22Rv1 (cell line): ENCODE measurements at regions not wholly inside any gene's neighbourhood (a gene's known extent, or its start where the extent isn't known, plus 50 kb on each side); places are given as distances from the start of the nearest gene placed in this dataset.
"Not testable (repeated sequence)": the region's sequence is repeated elsewhere in the genome, so short reads cannot be mapped to it uniquely, and the experiment has no call there.

Experiments used
- H3K27ac ChIP-seq: fragments of 450-650 bp; 2 replicates; pipeline ENCODE4 v1.5.1; 2017

DNA sequence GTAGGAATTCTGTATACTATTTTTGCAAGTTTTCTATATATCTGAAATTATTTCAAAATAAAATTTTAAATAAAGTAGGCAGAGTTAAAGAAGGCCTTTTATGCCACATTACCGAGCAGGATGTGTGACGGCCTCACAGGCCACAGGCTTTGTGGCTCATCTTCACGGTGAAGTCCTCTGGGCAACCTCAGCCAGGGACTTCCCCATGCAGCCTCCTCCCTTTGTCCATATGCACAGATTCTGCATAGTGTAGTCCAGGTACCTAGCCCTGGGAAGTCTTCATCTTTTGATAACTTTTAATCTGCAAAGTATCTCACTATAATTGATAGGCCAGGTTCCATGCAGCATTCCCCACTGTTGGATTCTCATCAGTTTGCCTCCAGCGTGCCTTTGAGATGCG lies 62.8 kb downstream of the ARHGAP11B start:
- H3K27ac ChIP-seq: not testable (repeated sequence)

GRCh38 chr15:30690153-30690552 lies 64.2 kb downstream of the ARHGAP11B start:
- H3K27ac ChIP-seq: not testable (repeated sequence)

GRCh38 chr15:30695811-30696210 lies 69.9 kb downstream of the ARHGAP11B start:
- H3K27ac ChIP-seq: not testable (repeated sequence)

DNA sequence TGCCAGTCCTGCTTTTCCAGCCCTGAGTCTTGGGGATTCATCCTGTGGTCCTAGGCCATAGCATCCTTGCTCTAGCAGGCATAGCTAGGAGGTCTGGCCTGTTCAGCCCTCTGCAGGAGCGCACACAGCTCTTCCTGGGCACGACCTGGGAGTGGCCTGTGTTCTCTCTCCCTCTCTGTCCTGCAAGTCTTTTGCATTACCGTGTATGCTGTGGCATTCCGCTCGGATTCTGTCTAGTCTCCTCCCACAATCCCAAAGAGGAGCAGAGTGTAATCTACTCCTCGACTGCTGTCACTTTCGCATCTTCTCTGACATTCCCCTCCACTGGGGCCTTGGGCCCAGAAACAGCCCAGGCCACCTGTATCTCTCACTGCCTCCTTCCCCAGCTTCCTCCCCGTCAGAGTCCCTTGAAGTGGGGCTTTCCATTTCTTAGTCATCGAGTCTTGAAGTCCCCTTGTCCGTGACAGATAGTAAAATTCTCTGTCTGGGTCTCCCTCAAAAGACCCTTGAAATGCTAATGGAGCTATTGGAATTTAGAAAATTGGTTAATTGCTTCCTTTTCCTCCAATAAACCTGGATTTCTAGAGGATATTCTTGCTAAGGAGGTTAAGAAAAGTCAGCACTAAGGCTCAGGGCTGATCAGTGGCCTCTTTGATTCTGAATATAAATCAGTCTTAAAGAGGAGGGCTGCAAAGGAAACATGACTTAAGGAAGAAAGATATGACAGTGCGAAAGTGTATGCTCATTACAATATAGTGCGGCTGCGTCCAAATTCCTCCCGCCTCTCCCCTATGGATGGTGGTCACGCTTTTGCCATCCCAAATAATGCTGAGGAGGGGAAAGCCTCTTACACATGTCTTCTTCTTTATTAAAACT lies 70.7 kb downstream of the ARHGAP11B start:
- not testable (repeated sequence) for H3K27ac ChIP-seq

DNA sequence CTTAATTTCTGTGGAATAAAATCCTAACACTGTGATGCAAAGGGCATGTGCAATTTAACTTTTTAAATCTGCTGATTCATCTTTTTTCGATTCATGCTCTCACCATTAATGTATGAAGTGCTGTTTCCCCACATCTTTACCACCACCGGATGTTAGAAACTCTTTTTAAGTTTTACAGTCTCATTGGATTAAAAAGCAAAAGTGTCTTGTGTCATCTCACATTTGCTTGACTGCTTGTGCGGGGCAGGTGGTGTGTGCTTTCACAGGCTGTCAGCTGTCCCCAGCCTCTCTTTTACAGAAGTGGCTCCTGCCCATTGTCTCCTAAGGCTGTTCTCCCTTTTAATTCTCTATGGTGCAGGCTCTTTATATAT lies 71.4 kb downstream of the ARHGAP11B start:
- not testable (repeated sequence) for H3K27ac ChIP-seq

GRCh38 chr15:30700006-30700597 lies 74.2 kb downstream of the ARHGAP11B start:
- H3K27ac ChIP-seq: not testable (repeated sequence)

- not testable (repeated sequence) for H3K27ac ChIP-seq
These were observed 82.2 kb downstream of the ARHGAP11B start for GRCh38 chr15:30707976-30708685.

- H3K27ac ChIP-seq: not testable (repeated sequence)
These were observed 82.9 kb downstream of the ARHGAP11B start for GRCh38 chr15:30708809-30709208.

DNA sequence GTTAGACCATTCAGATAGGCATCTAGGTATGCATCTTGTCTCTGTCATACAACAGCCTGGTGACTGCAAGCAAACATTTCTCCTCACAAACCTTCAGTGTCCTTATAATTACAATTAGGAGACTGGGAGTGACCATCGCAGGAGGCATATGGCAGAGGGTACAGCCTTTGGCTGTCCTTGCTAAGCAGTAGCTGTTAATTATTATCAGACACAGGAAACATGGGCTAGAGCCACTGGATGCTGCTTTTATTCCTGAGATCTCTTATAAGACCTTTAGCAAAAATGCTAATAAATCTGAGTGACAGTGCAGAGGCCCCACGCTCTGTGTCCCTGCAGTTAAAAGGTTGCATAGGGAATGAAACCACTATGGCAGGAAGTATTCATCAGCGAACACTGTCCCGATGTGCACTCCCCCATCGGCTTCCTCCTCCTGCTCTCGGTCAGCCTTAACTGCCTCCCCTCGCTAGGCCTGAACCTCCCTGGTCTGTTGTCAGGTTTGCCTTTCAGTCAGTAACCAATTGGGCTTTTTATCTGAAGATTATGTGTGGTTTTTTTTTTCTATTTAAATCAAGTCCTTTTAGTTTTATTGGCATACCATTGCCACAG lies 92.2 kb downstream of the ARHGAP11B start:
- H3K27ac ChIP-seq: not testable (repeated sequence)

GRCh38 chr15:30719363-30719762 lies 93.4 kb downstream of the ARHGAP11B start:
- H3K27ac ChIP-seq: not testable (repeated sequence)

- not testable (repeated sequence) for H3K27ac ChIP-seq
These were observed 94.9 kb downstream of the ARHGAP11B start for GRCh38 chr15:30720825-30721224.

- H3K27ac ChIP-seq: not testable (repeated sequence)
These were observed 95.6 kb downstream of the ARHGAP11B start for GRCh38 chr15:30721529-30721928.

GRCh38 chr15:30723540-30724175 lies 97.7 kb downstream of the ARHGAP11B start:
- H3K27ac ChIP-seq: not testable (repeated sequence)

GRCh38 chr15:30729880-30730590 lies 104.1 kb downstream of the ARHGAP11B start:
- H3K27ac ChIP-seq: not testable (repeated sequence)

GRCh38 chr15:30730633-30731032 lies 104.7 kb downstream of the ARHGAP11B start:
- not testable (repeated sequence) for H3K27ac ChIP-seq

DNA sequence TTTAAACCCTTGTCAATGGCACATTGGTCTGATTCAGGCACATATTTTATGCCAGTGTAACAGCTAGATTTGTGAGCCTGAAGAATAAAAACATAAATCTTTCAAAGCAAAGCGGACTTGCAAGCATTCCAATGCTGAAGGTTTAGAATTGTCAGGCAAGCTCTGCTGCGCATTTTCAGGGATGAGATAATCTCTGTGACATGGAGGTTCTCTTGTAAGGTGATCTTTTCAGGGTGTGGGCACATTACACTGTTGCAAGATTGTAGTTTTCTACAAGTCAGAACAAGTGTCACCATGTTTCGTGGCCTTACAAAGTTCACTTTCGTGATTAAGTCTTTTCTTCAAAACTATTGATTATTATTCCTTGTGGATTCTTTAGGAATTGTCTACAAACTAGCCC lies 106.2 kb downstream of the ARHGAP11B start:
- H3K27ac ChIP-seq: not testable (repeated sequence)

DNA sequence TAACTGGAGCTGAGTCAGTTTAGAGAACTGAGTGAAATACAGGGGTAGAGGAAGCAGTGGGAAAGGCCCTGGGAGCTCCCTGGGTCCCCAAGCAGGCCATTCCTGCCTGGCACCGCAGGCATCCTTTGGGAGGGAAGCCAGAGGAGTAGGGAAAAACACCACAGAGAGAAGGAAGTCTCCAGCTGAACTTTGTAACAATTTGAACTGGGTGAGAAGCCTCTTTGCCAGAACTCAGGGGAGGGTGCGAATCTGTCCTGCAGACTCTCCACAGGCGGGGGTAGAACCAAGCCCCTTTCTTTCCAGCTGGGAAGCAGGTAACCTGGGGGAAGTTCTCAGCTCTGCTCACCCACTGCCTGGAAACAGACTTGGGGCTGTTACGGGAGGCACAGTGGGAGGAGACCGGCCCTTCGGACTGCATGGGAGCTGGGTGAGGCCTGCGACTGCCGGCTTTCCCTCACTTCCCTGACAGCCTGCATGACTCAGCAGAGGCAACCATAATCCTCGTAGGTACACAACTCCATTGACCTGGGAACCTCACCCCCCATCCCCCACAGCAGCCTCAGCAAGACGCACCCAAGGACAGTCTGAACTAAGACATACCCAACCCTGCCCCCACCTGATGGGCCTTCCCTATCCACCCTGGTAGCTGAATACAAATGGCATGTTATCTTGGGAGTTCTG lies 110.1 kb downstream of the ARHGAP11B start:
- H3K27ac ChIP-seq: not testable (repeated sequence)

DNA sequence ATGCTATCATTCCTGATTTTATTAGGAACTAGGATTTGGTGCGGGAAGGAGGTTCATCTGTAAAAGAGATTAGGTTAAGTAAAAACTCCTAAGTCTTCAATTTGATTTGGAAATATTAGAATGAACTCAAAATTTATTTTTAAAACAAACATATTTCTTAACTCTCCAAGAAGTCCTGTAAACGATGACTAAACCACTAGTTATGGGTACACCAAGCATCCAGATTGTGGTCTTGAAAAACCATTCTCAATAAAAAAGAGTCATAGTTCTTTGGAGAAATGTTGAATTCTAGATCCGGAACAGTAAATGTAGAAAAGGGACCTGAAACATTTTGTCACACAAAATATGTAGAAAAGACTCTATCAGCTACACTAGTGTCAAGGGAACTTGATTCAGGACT lies 116.9 kb downstream of the ARHGAP11B start:
- not testable (repeated sequence) for H3K27ac ChIP-seq

DNA sequence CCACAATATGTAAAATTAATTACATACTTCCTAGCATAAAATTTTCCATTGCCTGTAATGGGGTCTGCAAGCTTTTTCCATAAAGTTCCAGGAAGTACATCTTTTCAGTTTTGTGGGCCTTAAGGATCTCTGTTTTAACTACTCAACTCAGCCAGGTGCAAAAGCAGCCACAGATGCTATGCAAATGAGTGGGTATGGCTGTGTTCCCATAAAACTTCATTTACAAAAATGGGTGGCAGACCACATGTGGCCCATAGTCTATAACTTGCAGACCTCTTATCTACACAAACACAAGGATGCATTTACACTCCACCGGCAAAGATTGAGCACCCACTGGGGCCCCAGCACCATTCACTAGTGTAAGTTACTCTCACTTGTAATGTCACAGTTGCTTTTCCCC lies 123.1 kb downstream of the ARHGAP11B start:
- not testable (repeated sequence) for H3K27ac ChIP-seq

DNA sequence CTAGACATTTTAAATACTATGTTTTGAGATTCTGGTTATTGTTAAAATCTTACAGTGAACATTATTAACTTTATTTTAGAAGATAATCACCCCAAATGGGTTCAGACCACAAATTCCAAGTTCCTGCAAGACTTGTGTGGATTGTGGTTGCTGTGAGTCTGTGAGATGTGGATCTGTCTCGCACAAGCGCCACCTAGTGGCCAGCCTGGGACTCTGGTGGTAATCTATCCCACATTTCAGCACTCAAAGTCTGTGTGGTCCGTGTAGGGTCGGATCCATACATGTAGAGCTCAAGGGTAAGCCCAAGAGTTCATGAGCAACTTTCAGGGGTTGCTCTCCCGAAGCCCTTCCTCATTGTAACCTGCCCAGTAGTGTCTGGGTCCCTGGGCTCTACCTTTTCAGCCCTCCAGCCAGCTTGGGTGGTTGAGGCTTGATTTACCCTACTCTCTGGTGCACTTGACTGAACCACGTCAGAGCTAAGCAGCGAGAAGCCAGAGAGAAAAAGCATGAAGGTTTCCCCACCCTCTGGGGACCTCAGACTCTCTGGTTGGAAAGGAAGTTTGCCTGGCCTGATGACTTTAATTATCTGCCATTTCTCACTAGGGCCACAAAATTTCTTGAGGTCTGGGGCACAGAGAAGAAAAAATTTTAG lies 129.2 kb downstream of the ARHGAP11B start:
- H3K27ac ChIP-seq: not testable (repeated sequence)
